ENCODE measurements at regions not wholly inside any gene's neighbourhood (a gene's known extent, or its start where the extent isn't known, plus 50 kb on each side); places are given as distances from the start of the nearest gene placed in this dataset.
"Not testable (repeated sequence)": the region's sequence is repeated elsewhere in the genome, so short reads cannot be mapped to it uniquely, and the experiment has no call there.

GRCh38 chr6:82118150-82118562, 129.4 kb downstream of the IBTK start:
- H3K4me3 ChIP-seq (ENCODE audit: low read depth, low read length) = no peak overlapping the region
- peak; percentile 6 for DNase-seq (ENCODE audit: low read depth)

- DNase-seq (ENCODE audit: low read depth) = no peak
- H3K4me3 ChIP-seq (ENCODE audit: low read depth, low read length) = no peak overlapping the region
Observed at GRCh38 chr6:82114748-82115147, 132.8 kb downstream of the IBTK start.

DNA sequence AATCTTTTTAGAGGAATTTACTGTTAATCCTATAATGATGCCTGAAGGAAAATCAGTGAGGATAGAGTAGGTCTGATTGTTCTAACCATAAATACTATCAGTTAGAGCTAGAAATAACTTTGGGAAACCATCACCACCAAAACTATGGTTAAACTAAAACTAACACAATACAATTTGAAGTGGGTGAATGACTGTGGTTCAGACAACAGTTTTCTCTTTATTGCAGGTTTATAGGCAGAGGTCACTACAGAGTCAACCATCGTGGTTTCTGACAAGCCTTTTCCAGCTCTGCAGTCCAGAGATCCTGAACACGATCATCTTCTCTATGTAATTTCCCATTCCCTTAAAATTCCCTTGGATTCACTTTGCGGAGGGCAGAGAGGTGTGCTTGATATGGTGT, 134.3 kb downstream of the IBTK start:
- DNase-seq (ENCODE audit: low read depth) = no peak
- H3K4me3 ChIP-seq (ENCODE audit: low read depth, low read length) = no peak overlapping the region

DNA sequence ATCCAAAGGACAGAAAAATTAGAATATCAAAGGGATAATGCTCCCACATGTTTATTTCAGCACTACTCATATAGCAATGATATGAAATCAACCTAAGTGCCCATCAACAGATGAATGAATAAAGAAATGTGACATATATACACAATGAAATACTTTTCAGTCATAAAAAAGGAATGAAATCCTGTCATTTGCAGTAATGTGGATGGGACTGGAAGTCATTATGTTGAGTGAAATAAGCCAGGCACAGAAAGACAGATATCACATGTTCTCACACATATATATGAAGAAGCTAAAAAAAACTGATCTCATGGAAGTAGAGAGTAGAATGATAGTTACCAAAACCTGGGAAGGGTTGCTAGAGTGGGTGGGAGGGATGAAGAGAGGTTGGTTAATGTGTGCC, 135.7 kb downstream of the IBTK start:
- H3K4me3 ChIP-seq (ENCODE audit: low read depth, low read length) = no peak overlapping the region
- DNase-seq (ENCODE audit: low read depth) = no peak

DNA sequence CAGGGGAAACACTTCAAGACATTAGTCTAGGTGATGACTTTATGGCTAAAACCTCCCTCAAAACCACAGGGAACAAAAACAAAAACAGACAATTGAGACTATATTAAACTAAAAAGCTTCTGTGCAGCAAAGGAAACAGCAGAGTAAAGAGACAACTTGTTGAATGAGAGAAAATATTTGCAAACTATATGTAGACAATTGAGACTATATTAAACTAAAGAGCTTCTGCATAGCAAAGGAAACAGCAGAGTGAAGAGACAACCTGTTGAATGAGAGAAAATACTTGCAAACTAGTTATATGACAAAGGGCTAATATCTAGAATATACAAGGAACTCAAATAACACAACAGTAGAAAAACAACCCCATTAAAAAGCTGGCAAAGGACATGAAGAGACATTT, 136.4 kb downstream of the IBTK start:
- H3K4me3 ChIP-seq (ENCODE audit: low read depth, low read length) = no peak overlapping the region
- no peak for DNase-seq (ENCODE audit: low read depth)

DNA sequence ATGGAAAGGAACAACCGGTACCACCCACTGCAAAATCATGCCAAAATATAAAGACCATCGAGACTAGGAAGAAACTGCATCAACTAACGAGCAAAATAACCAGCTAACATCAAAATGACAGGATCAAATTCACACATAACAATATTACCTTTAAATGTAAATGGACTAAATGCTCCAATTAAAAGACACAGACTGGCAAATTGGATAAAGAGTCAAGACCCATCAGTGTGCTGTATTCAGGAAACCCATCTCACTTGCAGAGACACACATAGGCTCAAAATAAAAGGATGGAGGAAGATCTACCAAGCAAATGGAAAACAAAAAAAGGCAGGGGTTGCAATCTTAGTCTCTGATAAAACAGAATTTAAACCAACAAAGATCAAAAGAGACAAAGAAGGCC, 144.4 kb downstream of the IBTK start:
- DNase-seq (ENCODE audit: low read depth); H3K4me3 ChIP-seq (ENCODE audit: low read depth, low read length): not testable (repeated sequence)

- not testable (repeated sequence) for H3K4me3 ChIP-seq (ENCODE audit: low read depth, low read length); DNase-seq (ENCODE audit: low read depth)
Observed at GRCh38 chr6:82101374-82102114, 146.0 kb downstream of the IBTK start.

DNA sequence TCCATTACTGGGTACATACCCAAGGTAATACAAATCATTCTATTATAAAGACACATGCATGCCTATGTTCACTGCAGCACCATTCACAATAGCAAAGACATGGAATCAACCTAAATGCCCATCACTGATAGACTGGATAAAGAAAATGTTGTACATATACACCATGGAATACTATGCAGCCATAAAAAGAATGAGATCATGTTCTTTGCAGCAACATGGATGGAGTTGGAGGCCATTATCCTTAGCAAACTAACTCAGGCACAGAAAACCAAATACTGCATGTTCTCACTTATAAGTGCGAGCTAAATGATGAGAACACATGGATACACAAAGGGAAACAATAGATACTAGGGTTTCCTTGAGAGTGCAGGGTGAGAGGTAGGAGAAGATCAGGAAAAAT, 146.8 kb downstream of the IBTK start:
- not testable (repeated sequence) for DNase-seq (ENCODE audit: low read depth); H3K4me3 ChIP-seq (ENCODE audit: low read depth, low read length)

DNA sequence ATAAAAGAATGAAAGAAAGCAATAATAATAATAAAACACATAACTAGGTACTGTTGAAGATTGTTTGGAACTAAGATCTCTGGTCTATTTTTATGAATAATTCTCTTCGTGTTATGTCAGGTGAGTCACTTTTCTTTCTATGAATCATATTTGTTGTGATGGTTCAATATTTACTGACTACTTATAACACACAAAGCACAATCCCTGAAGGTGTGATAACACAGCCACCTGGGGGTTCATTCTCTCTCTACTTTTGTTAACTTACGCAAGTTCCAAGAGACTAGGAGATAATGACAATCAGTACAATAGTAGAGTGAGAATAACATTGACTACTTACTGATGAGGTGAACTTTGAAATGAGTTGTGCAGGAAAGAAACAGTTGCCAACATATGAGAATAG, 149.9 kb downstream of the IBTK start:
- no peak overlapping the region for H3K4me3 ChIP-seq (ENCODE audit: low read depth, low read length)
- no peak for DNase-seq (ENCODE audit: low read depth)

- H3K4me3 ChIP-seq (ENCODE audit: low read depth, low read length) = no peak overlapping the region
- no peak for DNase-seq (ENCODE audit: low read depth)
Observed at GRCh38 chr6:82095091-82095490, 152.5 kb downstream of the IBTK start.

DNA sequence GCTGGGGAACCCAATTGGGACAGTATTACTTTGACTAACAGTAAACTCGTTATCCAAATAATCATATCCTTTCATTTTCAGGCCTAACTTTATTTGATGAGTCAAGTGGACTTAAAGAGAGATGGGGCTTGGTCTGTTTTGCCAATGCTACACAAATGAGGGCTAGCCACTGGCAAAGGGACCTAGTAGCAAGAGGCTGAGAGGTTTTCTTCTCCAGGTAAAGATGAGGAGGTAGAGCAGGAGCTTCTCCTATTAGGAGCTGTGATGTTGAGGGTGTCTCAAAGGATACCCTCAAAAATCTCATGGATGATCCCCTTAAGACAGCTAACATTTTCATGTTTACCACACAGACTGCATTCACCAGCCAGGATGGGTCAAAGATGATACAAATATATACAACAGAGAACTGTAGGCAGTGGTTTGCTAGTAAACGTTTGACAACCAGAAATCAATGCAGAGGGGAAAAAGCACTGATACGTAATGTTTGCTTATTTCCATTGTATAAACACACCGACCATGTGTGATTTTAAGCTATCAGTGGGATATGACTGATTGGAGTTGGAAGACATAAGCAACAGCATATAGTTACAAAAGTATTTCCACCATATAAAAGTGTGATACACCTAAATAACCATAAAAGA, 153.3 kb downstream of the IBTK start:
- no peak for DNase-seq (ENCODE audit: low read depth)
- H3K4me3 ChIP-seq (ENCODE audit: low read depth, low read length) = no peak overlapping the region

GRCh38 chr6:82088978-82089771, 158.4 kb downstream of the IBTK start:
- DNase-seq (ENCODE audit: low read depth) = no peak
- H3K4me3 ChIP-seq (ENCODE audit: low read depth, low read length) = no peak overlapping the region

GRCh38 chr6:82086944-82087343, 160.6 kb downstream of the IBTK start:
- DNase-seq (ENCODE audit: low read depth) = no peak

DNA sequence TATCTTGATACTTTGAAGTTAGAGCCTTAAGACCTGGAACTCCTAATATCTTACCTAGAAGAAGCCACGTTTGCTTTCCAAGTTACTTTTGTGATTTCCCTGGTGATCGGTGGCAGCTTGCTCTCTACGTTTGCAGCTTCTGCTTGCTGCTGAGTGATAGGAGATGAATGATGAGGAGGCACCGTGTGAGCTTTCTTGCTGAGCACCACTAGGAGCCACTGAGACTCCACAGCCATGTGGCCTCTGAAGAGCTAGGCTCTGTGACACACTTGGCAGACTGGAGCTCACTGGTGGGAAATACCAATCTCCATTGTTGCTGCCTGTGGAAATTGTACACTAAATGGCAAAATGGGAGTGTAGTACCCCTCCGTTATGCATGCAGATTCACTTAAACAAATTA, 161.8 kb downstream of the IBTK start:
- H3K4me3 ChIP-seq (ENCODE audit: low read depth, low read length) = no peak overlapping the region
- DNase-seq (ENCODE audit: low read depth) = no peak

More at GRCh38 chr6:82086944-82087343, 160.6 kb downstream of the IBTK start:
- no peak overlapping the region for H3K4me3 ChIP-seq (ENCODE audit: low read depth, low read length)

GRCh38 chr6:82084324-82084920, 163.1 kb downstream of the IBTK start:
- DNase-seq (ENCODE audit: low read depth) = no peak
- H3K4me3 ChIP-seq (ENCODE audit: low read depth, low read length) = no peak overlapping the region

DNA sequence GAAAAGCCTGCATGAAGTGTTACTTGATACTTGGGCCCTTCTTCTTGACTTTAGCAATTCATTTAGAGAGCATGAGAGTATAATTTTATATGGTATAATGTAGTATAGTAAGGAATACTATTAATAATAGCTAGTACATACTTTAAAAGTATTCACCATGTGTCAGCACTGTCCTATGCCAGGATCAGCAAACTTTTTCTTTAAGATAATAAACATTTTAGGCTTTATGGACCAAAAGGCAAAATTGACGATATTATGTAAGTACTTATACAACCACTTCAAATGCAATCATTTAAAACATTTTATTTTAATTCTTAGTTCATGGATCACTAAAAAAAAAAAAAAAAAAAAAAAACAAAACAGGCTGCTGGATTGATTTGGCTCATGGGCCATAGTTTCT, 163.9 kb downstream of the IBTK start:
- H3K4me3 ChIP-seq (ENCODE audit: low read depth, low read length) = no peak overlapping the region
- no peak for DNase-seq (ENCODE audit: low read depth)

GRCh38 chr6:82080767-82081166, 166.8 kb downstream of the IBTK start:
- H3K4me3 ChIP-seq (ENCODE audit: low read depth, low read length) = no peak overlapping the region
- DNase-seq (ENCODE audit: low read depth) = no peak

DNA sequence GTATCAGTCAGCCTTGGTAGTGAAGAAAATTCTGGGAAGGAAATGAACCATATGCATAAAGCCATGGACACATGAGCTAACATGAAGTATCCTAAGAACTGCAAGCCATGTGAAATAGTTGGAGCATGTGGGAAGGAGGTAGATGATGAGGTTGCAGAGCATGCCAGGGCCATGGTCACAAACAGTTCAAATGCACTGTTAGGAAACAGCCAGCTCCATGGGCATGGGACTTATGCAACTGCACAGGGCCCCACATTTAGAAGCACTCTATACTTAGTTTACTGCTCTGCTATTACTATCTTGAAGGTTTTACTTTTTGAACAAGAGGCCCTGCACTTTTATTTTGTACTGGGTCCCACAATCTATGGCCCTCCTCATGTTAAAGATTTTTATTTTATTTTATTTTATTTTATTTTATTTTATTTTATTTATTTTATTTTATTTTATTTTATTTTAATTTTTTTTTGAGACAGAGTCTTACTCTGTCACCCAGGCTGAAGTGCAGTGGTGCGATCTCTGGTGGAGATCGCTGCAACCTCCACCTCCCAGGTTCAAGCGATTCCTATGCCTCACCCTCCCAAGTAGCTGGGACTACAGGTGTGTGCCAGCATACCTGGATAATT, 169.1 kb downstream of the IBTK start:
- no peak for DNase-seq (ENCODE audit: low read depth)
- H3K4me3 ChIP-seq (ENCODE audit: low read depth, low read length) = no peak overlapping the region

GRCh38 chr6:82076916-82077315, 170.6 kb downstream of the IBTK start:
- DNase-seq (ENCODE audit: low read depth) = no peak
- no peak overlapping the region for H3K4me3 ChIP-seq (ENCODE audit: low read depth, low read length)

- no peak overlapping the region for H3K4me3 ChIP-seq (ENCODE audit: low read depth, low read length)
- DNase-seq (ENCODE audit: low read depth) = no peak
Observed at GRCh38 chr6:82074556-82074955, 173.0 kb downstream of the IBTK start.
